ENCODE measurements at regions not wholly inside any gene's neighbourhood (a gene's known extent, or its start where the extent isn't known, plus 50 kb on each side); places are given as distances from the start of the nearest gene placed in this dataset.

GRCh38 chr9:93896093-93896492, 59.1 kb downstream of the BARX1 start:
- no peak overlapping the region for H3K4me3 Mint-ChIP-seq (ENCODE audit: unreplicated experiment)
- no peaks in the 10 kb centered on the region for H3K36me3 Mint-ChIP-seq (ENCODE audit: insufficient read depth, unreplicated experiment)
- no peak overlapping the region for H3K27ac Mint-ChIP-seq (ENCODE audit: low read depth, unreplicated experiment)
- H3K27me3 Mint-ChIP-seq (ENCODE audit: insufficient read depth, unreplicated experiment): peaks cover 7% of the 10 kb centered on the region
- POLR2A ChIA-PET: no interaction called here
- H3K9me3 Mint-ChIP-seq (ENCODE audit: unreplicated experiment): peaks cover 6% of the 10 kb centered on the region
- no peak for DNase-seq (ENCODE audit: unreplicated experiment)
- no peak for TF ChIP-seq CTCF (IDR thresholded peaks at IDR 0.05; ENCODE audit: unreplicated experiment)
- no peaks in the 10 kb centered on the region for H3K4me1 Mint-ChIP-seq (ENCODE audit: insufficient read depth, unreplicated experiment)
- intact Hi-C loops (cut with micrococcal nuclease): no loop called here
- no TSS peak for BruUV-seq (replicated peaks)
- CTCF ChIA-PET: no interaction called here

DNA sequence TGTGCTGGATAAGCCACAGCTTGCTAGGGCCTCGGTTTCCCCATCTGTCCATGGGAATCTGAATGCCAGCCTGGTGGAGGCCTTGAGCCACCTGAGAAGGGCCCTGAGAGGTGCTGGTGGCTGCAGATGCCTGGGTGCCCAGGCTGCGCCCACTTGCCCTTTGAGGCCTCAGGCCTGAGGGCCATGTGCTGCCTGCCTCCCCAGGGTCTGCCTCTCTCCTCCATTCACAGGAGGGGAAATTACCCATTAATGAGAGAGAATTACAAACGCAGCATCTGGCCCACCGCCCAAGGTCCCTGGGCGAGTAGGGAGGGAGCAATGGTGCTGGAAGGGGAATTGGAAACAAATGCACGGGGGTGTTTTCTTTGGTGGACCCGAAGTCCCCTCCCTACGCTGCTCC, 59.6 kb downstream of the BARX1 start:
- BruUV-seq (replicated peaks): no TSS peak
- H3K4me3 Mint-ChIP-seq (ENCODE audit: unreplicated experiment): no peak overlapping the region
- TF ChIP-seq CTCF (IDR thresholded peaks at IDR 0.05; ENCODE audit: unreplicated experiment): no peak
- CTCF ChIA-PET: no interaction called here
- no peaks in the 10 kb centered on the region for H3K4me1 Mint-ChIP-seq (ENCODE audit: insufficient read depth, unreplicated experiment)
- intact Hi-C loops (cut with micrococcal nuclease): no loop called here
- H3K27me3 Mint-ChIP-seq (ENCODE audit: insufficient read depth, unreplicated experiment): peaks cover 1% of the 10 kb centered on the region
- DNase-seq (ENCODE audit: unreplicated experiment): no peak
- no peaks in the 10 kb centered on the region for H3K36me3 Mint-ChIP-seq (ENCODE audit: insufficient read depth, unreplicated experiment)
- H3K9me3 Mint-ChIP-seq (ENCODE audit: unreplicated experiment): peaks cover 6% of the 10 kb centered on the region
- no peak overlapping the region for H3K27ac Mint-ChIP-seq (ENCODE audit: low read depth, unreplicated experiment)
- POLR2A ChIA-PET: no interaction called here

DNA sequence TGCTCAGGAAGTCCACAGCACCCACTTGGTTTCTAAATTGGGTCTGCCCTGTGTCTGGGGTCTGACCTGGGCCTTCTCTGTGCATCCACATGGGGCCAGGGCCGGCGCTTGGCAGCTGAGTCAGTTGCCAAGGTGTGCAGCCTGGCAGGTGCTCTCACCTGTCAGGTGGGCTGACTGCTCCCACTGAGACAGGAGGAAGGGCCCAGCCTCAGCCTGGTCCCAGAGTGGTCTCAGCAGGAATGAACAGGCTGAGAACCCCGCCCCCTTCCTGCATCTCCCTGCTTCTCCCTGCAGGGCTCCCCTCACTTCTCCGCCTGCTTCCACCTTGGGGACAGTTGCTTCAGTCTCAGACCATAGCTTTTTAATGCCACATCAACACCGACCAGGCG, 60.5 kb downstream of the BARX1 start:
- Mint-ChIP-seq H3K27me3 (ENCODE audit: insufficient read depth, unreplicated experiment) (no peaks in the 10 kb centered on the region), H3K36me3 (ENCODE audit: insufficient read depth, unreplicated experiment) (no peaks in the 10 kb centered on the region), H3K4me3 (ENCODE audit: unreplicated experiment) (no peak overlapping the region), H3K9me3 (ENCODE audit: unreplicated experiment) (peaks cover 6% of the 10 kb centered on the region), H3K4me1 (ENCODE audit: insufficient read depth, unreplicated experiment) (no peaks in the 10 kb centered on the region), H3K27ac (ENCODE audit: low read depth, unreplicated experiment) (no peak overlapping the region)
- POLR2A ChIA-PET: no interaction called here
- BruUV-seq (replicated peaks): no TSS peak
- no peak for TF ChIP-seq CTCF (IDR thresholded peaks at IDR 0.05; ENCODE audit: unreplicated experiment)
- DNase-seq (ENCODE audit: unreplicated experiment): no peak
- CTCF ChIA-PET: no interaction called here
- intact Hi-C loops (cut with micrococcal nuclease): no loop called here

DNA sequence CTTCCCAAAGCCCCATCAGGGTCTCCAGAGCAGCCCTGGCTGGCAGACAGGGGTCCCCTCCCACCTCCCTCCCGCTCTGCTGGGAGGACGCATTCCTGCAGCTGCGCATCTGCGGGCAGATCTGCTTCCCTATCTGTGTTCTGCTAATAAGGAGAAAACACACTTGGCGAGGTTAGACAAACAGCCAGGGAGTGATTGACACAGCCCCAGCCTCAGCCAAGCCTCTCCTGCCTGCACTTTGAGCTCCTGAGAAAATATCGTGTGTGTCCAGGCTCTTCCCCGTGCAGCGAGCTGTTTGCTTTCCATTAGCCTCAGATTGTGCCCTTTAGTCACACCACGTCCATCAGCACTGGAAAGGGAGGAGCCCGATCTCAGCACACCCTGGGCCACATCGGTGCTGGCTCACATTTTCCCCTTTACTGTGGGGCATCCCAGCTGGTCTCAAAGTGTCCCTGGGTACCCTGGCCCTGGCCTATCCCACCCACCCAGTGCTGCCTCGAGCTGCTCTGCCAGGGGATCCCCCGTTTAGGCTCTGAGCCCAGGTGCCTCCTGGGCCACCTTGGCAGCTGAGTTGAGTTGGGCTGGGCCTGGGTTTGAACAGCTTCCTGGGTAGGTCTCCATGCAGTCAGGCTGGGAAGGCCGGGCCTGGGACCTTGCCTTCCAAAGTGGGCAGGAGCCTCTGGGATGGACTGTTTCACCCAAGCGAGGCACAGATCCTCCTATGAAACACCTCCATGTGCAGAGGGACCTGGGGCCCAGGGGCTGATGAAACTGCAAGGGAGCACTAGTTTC, 61.1 kb downstream of the BARX1 start:
- CTCF ChIA-PET: no interaction called here
- no peaks in the 10 kb centered on the region for H3K4me1 Mint-ChIP-seq (ENCODE audit: insufficient read depth, unreplicated experiment)
- POLR2A ChIA-PET: interaction anchor here (0.6 kb wide), 1 partner anchor 22 kb away, joined by 4 read pairs; no protein-coding TSS in a partner anchor

More for the DNA sequence above, 61.1 kb downstream of the BARX1 start:
- H3K4me3 Mint-ChIP-seq (ENCODE audit: unreplicated experiment): no peak overlapping the region
- H3K27me3 Mint-ChIP-seq (ENCODE audit: insufficient read depth, unreplicated experiment): no peaks in the 10 kb centered on the region
- no peak overlapping the region for H3K27ac Mint-ChIP-seq (ENCODE audit: low read depth, unreplicated experiment)
- H3K9me3 Mint-ChIP-seq (ENCODE audit: unreplicated experiment): peaks cover 6% of the 10 kb centered on the region
- no peak for DNase-seq (ENCODE audit: unreplicated experiment)
- BruUV-seq (replicated peaks): no TSS peak
- intact Hi-C loops (cut with micrococcal nuclease): no loop called here
- no peaks in the 10 kb centered on the region for H3K36me3 Mint-ChIP-seq (ENCODE audit: insufficient read depth, unreplicated experiment)
- TF ChIP-seq CTCF (IDR thresholded peaks at IDR 0.05; ENCODE audit: unreplicated experiment): no peak

All from MCF 10A (cell line).